Activated CD4-positive, alpha-beta T cell treated with anti-CD3 and anti-CD28 coated beads, Interleukin-10, Interleukin-2, amounts not matched to agents 100 ng/mL and 50 ng/mL, durations not matched to agents 16 hours and 8 hours (primary cell): ENCODE measurements at regions not wholly inside any gene's neighbourhood (a gene's known extent, or its start where the extent isn't known, plus 50 kb on each side); places are given as distances from the start of the nearest gene placed in this dataset.
"Not testable (repeated sequence)": the region's sequence is repeated elsewhere in the genome, so short reads cannot be mapped to it uniquely, and the experiment has no call there.

Experiments used
- DNase-seq: peaks from one replicate; pipeline ENCODE4 v3.0.0-alpha.2; 2020

- DNase-seq = no peak
Observed at GRCh38 chr18:60200558-60200957, 172.0 kb downstream of the MC4R start.

GRCh38 chr18:60199505-60199904 lies 173.1 kb downstream of the MC4R start:
- DNase-seq = no peak

- DNase-seq = no peak
Observed at GRCh38 chr18:60197671-60198462, 174.7 kb downstream of the MC4R start.

GRCh38 chr18:60196836-60197606 lies 175.6 kb downstream of the MC4R start:
- no peak for DNase-seq

GRCh38 chr18:60193780-60194179 lies 178.8 kb downstream of the MC4R start:
- DNase-seq = no peak

- no peak for DNase-seq
Observed at GRCh38 chr18:60191926-60192325, 180.6 kb downstream of the MC4R start.

- DNase-seq = no peak
Observed at GRCh38 chr18:60189856-60190255, 182.7 kb downstream of the MC4R start.

GRCh38 chr18:60188958-60189357 lies 183.6 kb downstream of the MC4R start:
- DNase-seq = no peak

GRCh38 chr18:60182223-60182622 lies 190.4 kb downstream of the MC4R start:
- no peak for DNase-seq

- DNase-seq = no peak
Observed at GRCh38 chr18:60180671-60181070, 191.9 kb downstream of the MC4R start.

GRCh38 chr18:60178224-60178623 lies 194.4 kb downstream of the MC4R start:
- DNase-seq = not testable (repeated sequence)

GRCh38 chr18:60176259-60176658 lies 196.3 kb downstream of the MC4R start:
- no peak for DNase-seq

- no peak for DNase-seq
Observed at GRCh38 chr18:60174832-60175231, 197.7 kb downstream of the MC4R start.

GRCh38 chr18:60172030-60172429 lies 200.5 kb downstream of the MC4R start:
- DNase-seq = no peak

- DNase-seq = no peak
Observed at GRCh38 chr18:60163622-60164021, 209.0 kb downstream of the MC4R start.

- no peak for DNase-seq
Observed at GRCh38 chr18:60162388-60162787, 210.2 kb downstream of the MC4R start.

- DNase-seq = no peak
Observed at GRCh38 chr18:60157810-60158209, 214.8 kb downstream of the MC4R start.

GRCh38 chr18:60153376-60153775 lies 219.2 kb downstream of the MC4R start:
- no peak for DNase-seq

GRCh38 chr18:60149316-60149715 lies 223.3 kb downstream of the MC4R start:
- DNase-seq = no peak

- no peak for DNase-seq
Observed at GRCh38 chr18:60147323-60147722, 225.3 kb downstream of the MC4R start.

GRCh38 chr18:60146220-60146960 lies 226.2 kb downstream of the MC4R start:
- no peak for DNase-seq

GRCh38 chr18:60145776-60146175 lies 226.8 kb downstream of the MC4R start:
- DNase-seq = no peak

GRCh38 chr18:60134806-60135205 lies 235.0 kb downstream of the PMAIP1 start:
- no peak for DNase-seq

GRCh38 chr18:60130284-60130683 lies 230.5 kb downstream of the PMAIP1 start:
- no peak for DNase-seq
